Progenitor cell of endocrine pancreas (in vitro differentiated cells): ENCODE measurements at regions not wholly inside any gene's neighbourhood (a gene's known extent, or its start where the extent isn't known, plus 50 kb on each side); places are given as distances from the start of the nearest gene placed in this dataset.

ENCODE experiments used
- DNase-seq: peaks from one replicate; pipeline ENCODE4 v3.0.0; 2021; ENCODE audit warnings: low spot score; ENCODE audit not compliant: unreplicated experiment
- H3K27ac Mint-ChIP-seq: 2 replicates; pipeline ENCODE4 v1.8.0; 2021; ENCODE audit warnings: mild to moderate bottlenecking, moderate library complexity, mixed read lengths
- H3K27me3 Mint-ChIP-seq: 2 replicates; pipeline ENCODE4 v1.8.0; 2021; ENCODE audit warnings: mixed read lengths
- H3K36me3 Mint-ChIP-seq: 2 replicates; pipeline ENCODE4 v1.8.0; 2022; ENCODE audit warnings: mixed read lengths; ENCODE audit not compliant: insufficient read depth
- H3K4me1 Mint-ChIP-seq: 2 replicates; pipeline ENCODE4 v1.8.0; 2021; ENCODE audit warnings: low read depth, mixed read lengths
- H3K4me3 Mint-ChIP-seq: 2 replicates; pipeline ENCODE4 v1.8.0; 2021; ENCODE audit warnings: low read depth, mild to moderate bottlenecking, moderate library complexity, mixed read lengths
- H3K9me3 Mint-ChIP-seq: 2 replicates; pipeline ENCODE4 v1.8.0; 2021; ENCODE audit warnings: low read depth, mixed read lengths
- TF ChIP-seq, protein P1 (sequence below): fragments of 200-600 bp; sonication (generic); IDR thresholded peaks from one replicate; pipeline ENCODE4 v1.5.0; 2021; ENCODE audit warnings: antibody characterized with exemption, mild to moderate bottlenecking; ENCODE audit not compliant: unreplicated experiment

DNA sequence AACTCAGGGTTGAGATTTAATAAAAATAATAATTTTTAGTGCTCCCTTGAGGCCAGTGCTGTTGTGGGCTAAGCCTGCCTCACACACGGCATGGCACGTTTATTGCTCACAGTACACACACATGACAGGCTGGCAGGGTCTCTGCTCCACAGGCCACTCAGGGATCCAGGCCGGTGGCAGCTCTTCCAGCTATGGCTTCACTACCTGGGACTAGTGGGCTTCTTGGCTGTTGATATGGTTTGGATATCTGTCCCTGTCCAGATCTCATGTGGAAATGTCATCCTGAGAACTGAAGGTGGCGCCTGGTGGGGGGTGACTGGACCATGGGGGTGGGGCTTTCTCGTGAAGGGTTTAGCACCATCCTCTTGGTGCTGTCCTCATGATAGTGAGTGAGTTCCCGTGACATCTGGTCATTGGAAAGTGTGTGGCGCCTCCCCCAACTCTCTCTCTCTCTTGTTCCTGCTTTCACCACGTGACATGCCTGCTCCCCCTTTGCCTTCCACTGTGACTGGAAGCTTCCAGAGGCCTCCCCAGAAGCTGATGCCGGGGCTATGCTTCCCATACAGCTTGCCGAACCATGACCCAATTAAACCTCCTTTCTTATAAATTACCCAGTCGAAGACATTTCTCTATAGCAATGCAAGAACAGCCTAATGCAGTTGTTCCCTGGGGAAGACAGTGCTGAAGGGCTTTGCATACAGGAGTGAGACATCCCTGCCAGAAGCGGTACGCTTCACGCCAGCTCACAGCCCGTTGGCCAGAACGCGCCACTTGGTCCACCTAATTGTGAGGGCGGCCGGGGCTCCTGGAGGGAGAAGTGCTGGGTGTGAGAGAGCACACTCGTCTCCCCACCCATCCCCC is 226.9 kb upstream of the C1orf174 start:
- no peaks in the 10 kb centered on the region for H3K9me3 Mint-ChIP-seq

DNA sequence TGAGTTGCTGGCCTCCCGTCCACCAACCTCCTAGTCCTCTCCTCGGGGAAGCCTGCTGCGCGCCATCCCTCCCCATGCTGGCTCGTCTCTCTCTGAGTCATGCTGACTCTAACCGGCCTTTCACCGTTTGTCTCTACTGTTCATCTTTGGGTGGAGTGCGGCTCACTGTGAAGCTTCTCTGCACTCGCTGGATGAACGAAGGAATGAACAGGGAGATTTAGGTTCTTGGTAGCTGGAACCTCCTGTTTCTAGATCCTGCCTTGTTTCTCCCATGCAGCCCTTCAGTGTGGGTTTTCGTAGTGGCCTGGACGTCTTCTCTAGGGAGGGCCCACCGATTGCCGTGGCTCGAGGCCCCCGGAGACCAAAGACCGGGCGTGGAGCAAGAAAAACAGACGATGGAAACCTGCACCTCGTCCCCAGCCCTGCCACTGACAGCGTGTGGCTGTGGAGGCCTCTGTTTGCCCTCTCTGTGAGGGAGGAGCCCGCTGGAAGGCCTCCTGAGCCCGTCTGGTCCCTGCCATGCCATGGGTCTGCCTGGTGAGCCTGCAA is 227.6 kb upstream of the C1orf174 start:
- H3K27me3 Mint-ChIP-seq: peaks cover 16% of the 10 kb centered on the region
- H3K4me3 Mint-ChIP-seq: no peak overlapping the region
- DNase-seq: no peak
- TF ChIP-seq, protein P1, sequence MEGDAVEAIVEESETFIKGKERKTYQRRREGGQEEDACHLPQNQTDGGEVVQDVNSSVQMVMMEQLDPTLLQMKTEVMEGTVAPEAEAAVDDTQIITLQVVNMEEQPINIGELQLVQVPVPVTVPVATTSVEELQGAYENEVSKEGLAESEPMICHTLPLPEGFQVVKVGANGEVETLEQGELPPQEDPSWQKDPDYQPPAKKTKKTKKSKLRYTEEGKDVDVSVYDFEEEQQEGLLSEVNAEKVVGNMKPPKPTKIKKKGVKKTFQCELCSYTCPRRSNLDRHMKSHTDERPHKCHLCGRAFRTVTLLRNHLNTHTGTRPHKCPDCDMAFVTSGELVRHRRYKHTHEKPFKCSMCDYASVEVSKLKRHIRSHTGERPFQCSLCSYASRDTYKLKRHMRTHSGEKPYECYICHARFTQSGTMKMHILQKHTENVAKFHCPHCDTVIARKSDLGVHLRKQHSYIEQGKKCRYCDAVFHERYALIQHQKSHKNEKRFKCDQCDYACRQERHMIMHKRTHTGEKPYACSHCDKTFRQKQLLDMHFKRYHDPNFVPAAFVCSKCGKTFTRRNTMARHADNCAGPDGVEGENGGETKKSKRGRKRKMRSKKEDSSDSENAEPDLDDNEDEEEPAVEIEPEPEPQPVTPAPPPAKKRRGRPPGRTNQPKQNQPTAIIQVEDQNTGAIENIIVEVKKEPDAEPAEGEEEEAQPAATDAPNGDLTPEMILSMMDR: no peak
- no peaks in the 10 kb centered on the region for H3K9me3 Mint-ChIP-seq
- H3K27ac Mint-ChIP-seq: no peak overlapping the region
- no peaks in the 10 kb centered on the region for H3K4me1 Mint-ChIP-seq
- H3K36me3 Mint-ChIP-seq: no peaks in the 10 kb centered on the region

More for the DNA sequence above, 226.9 kb upstream of the C1orf174 start:
- TF ChIP-seq, protein P1: no peak
- H3K27ac Mint-ChIP-seq: no peak overlapping the region
- no peaks in the 10 kb centered on the region for H3K4me1 Mint-ChIP-seq
- no peaks in the 10 kb centered on the region for H3K36me3 Mint-ChIP-seq
- DNase-seq: no peak
- H3K4me3 Mint-ChIP-seq: no peak overlapping the region
- peaks cover 17% of the 10 kb centered on the region for H3K27me3 Mint-ChIP-seq

DNA sequence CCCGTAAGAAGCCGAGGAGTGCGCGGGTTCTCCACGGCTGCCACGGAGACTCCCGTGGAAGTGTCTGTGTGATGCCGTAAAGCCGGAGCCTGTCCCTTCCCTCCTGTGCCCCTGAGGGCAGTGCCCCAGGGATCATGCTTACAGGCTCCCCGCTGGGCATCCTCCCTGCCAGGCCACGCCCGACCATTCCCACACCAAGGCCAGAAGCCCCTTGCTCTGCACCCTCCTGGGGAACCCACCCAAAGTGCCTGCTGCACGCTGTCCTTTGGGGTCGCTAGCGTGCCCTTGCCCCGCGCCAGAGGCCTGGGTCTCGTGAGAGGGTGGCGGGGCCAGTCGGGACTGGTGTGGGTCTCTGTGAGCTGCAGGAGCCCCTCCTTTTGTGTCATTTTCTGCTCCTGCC is 228.5 kb upstream of the C1orf174 start:
- Mint-ChIP-seq H3K4me1 (no peaks in the 10 kb centered on the region), H3K9me3 (no peaks in the 10 kb centered on the region), H3K27ac (no peak overlapping the region), H3K36me3 (no peaks in the 10 kb centered on the region), H3K4me3 (no peak overlapping the region), H3K27me3 (peaks cover 16% of the 10 kb centered on the region)
- TF ChIP-seq, protein P1: no peak
- no peak for DNase-seq

DNA sequence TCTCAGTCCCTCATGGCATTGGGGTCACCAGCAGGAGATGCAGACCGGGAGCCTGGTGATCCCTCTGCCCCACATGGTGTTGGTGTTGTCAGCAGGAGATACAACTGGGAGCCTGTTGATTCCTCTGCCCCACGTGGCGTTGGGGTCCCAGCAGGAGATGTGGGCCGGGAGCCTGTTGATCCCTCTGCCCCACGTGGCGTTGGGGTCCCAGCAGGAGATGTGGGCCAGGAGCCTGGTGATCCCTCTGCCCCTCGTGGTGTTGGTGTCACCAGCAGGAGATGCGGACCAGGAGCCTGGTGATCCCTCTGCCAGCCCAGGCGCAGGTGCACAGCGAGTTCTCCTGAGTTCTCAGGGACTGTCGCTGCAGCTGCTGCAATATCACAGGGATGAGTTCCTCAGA is 229.6 kb upstream of the C1orf174 start:
- peaks cover 9% of the 10 kb centered on the region for H3K4me1 Mint-ChIP-seq
- no peaks in the 10 kb centered on the region for H3K36me3 Mint-ChIP-seq
- TF ChIP-seq, protein P1: no peak
- H3K4me3 Mint-ChIP-seq: no peak overlapping the region
- H3K27me3 Mint-ChIP-seq: peaks cover 16% of the 10 kb centered on the region
- H3K27ac Mint-ChIP-seq: no peak overlapping the region
- H3K9me3 Mint-ChIP-seq: no peaks in the 10 kb centered on the region
- no peak for DNase-seq

DNA sequence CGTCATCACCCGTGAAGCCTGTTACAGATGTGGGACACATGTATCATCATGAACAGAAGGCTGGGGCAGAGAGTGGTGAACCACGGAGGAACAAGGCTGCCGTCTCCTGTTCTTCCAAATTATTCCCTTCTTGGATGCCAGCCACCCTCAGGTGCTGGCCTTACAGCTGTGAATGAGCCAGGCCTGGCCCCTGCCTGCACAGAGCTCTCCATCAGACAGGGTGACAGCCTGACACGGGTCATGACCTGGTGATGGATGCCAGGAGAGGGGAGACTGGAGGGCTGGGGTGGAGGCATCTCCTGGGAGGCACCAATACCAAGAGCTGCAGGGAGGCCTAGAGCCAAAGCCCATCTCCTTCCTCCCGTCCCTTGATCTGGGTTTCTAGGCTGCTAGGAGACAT is 230.0 kb upstream of the C1orf174 start:
- peaks cover 16% of the 10 kb centered on the region for H3K27me3 Mint-ChIP-seq
- DNase-seq: no peak
- no peaks in the 10 kb centered on the region for H3K9me3 Mint-ChIP-seq
- H3K4me3 Mint-ChIP-seq: no peak overlapping the region
- H3K4me1 Mint-ChIP-seq: peaks cover 10% of the 10 kb centered on the region
- no peak overlapping the region for H3K27ac Mint-ChIP-seq
- no peaks in the 10 kb centered on the region for H3K36me3 Mint-ChIP-seq
- TF ChIP-seq, protein P1: no peak
